Gastrocnemius medialis (tissue), 4 donors: ENCODE measurements at regions not wholly inside any gene's neighbourhood (a gene's known extent, or its start where the extent isn't known, plus 50 kb on each side); places are given as distances from the start of the nearest gene placed in this dataset.

Source experiments
- ATAC-seq, 2 donors: fragments of 150-250 bp; one replicate each; pipeline ENCODE4 v1.9.1; 2016
- DNase-seq, 2 donors: peaks; one replicate each; pipeline ENCODE4 v3.0.0-alpha.2; 2019
- H3K27ac ChIP-seq, 4 donors: fragments of 200-600 bp; sonication (generic); 1 replicate in 1 of 4; 2 replicates in 3 of 4; pipeline ENCODE4 v1.5.1; 2016 to 2018; ENCODE audit warnings: mild to moderate bottlenecking in 2 of 4, moderate library complexity in 1 of 4
- H3K27me3 ChIP-seq, 3 donors: fragments of 200-600 bp; sonication (generic) in 2 of 3; 1 replicate in 1 of 3; 2 replicates in 2 of 3; pipeline versions ENCODE4 v1.5.1 to v1.6.0; 2016 to 2019; ENCODE audit warnings: mild to moderate bottlenecking in 1 of 3, moderate library complexity in 1 of 3
- H3K36me3 ChIP-seq, 2 donors: fragments of 200-600 bp; sonication (generic) in 1 of 2; one replicate each; pipeline ENCODE4 v1.5.1; 2017 to 2018
- H3K4me1 ChIP-seq, 2 donors: fragments of 200-600 bp; sonication (generic) in 1 of 2; one replicate each; pipeline ENCODE4 v1.5.1; 2016 to 2017; ENCODE audit warnings: mild to moderate bottlenecking in 2 of 2
- H3K4me3 ChIP-seq, 4 donors: fragments of 200-600 bp; sonication (generic) in 3 of 4; 1 replicate in 1 of 4; 2 replicates in 3 of 4; pipeline ENCODE4 v1.5.1; 2016 to 2019; ENCODE audit warnings: mild to moderate bottlenecking in 2 of 4
- H3K9me3 ChIP-seq, 3 donors: fragments of 200-600 bp; sonication (generic) in 2 of 3; 1 replicate in 1 of 3; 2 replicates in 2 of 3; pipeline ENCODE4 v1.5.1; 2016 to 2019
- CTCF ChIP-seq, 5 experiments: fragments of 450-650 bp in 3 of 5; fragments of 200-600 bp in 2 of 5; sonication (generic) in 2 of 5; IDR thresholded peaks in 4 of 5; conservative IDR thresholded peaks in 1 of 5; 1 replicate in 4 of 5; 2 replicates in 1 of 5; pipeline ENCODE4 v1.5.1; 2016 to 2019; ENCODE audit warnings: antibody characterized with exemption in 5 of 5, mild to moderate bottlenecking in 3 of 5, moderate library complexity in 3 of 5
- POLR2A ChIP-seq, 2 donors: fragments of 450-650 bp; IDR thresholded peaks; one replicate each; pipeline ENCODE4 v1.6.1; 2017; ENCODE audit warnings: antibody characterized with exemption in 2 of 2, mild to moderate bottlenecking in 2 of 2, moderate library complexity in 2 of 2
- in situ Hi-C, 4 donors: fragments of 200-750 bp; cut with MboI; loops; one replicate each; pipeline versions ENCODE4 v1.15.0 to v1.8.0; 2017; ENCODE audit warnings: low sequenced_read_pairs in 4 of 4
- intact Hi-C: fragments of 100-400 bp; cut with DNase I; formaldehyde crosslinking; loops from one replicate; pipeline ENCODE4 v1.15.1; 2023; ENCODE audit warnings: low total_unique reads

GRCh38 chrX:117301086-117301485 is 815.5 kb downstream of the KLHL13 start:
- H3K36me3 ChIP-seq: no peaks in the 10 kb centered on the region
- H3K9me3 ChIP-seq: no peaks in the 10 kb centered on the region
- no peak overlapping the region for H3K27ac ChIP-seq
- no peaks in the 10 kb centered on the region for H3K4me1 ChIP-seq
- DNase-seq: no peak
- no peak overlapping the region for H3K4me3 ChIP-seq
- in situ Hi-C loops (no loop called here), intact Hi-C loops (no loop called here)
- no peaks in the 10 kb centered on the region for H3K27me3 ChIP-seq
- ATAC-seq: no peak
- TF ChIP-seq POLR2A (IDR thresholded peaks at IDR 0.05) (no peak), CTCF (IDR thresholded peaks at IDR 0.05 in 4 of 5, conservative IDR thresholded peaks at IDR 0.05 in 1 of 5) (no peak)

DNA sequence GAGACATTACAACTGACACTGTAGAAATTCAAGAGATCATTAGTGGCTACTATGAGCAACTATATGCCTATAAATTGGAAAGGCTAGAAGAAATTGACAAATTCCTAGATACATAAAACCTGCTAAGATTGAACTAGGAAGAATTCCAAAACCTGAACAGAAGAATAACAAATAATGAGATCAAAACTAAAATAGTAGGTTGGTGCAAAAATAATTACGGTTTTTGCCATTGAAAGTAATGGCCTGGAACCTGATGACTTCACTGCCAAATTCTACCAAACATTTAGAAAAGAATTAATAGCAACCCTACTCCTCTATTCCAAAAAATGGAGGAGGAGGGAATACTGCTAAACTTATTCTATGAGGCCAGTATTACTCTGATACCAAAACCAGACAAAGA is 824.9 kb downstream of the KLHL13 start:
- Histone ChIP-seq H3K27me3 (no peaks in the 10 kb centered on the region), H3K4me1 (no peaks in the 10 kb centered on the region), H3K9me3 (no peaks in the 10 kb centered on the region), H3K4me3 (no peak overlapping the region), H3K27ac (no peak overlapping the region), H3K36me3 (no peaks in the 10 kb centered on the region)
- in situ Hi-C loops (no loop called here), intact Hi-C loops (no loop called here)
- TF ChIP-seq POLR2A (IDR thresholded peaks at IDR 0.05) (no peak), CTCF (IDR thresholded peaks at IDR 0.05 in 4 of 5, conservative IDR thresholded peaks at IDR 0.05 in 1 of 5) (no peak)
- no peak for DNase-seq
- ATAC-seq: no peak

- in situ Hi-C loops: no loop called here
- no peaks in the 10 kb centered on the region for H3K36me3 ChIP-seq
- DNase-seq: no peak
- no peak for ATAC-seq
- H3K27ac ChIP-seq: no peak overlapping the region
- TF ChIP-seq POLR2A (IDR thresholded peaks at IDR 0.05): no peak
- TF ChIP-seq CTCF (IDR thresholded peaks at IDR 0.05 in 4 of 5, conservative IDR thresholded peaks at IDR 0.05 in 1 of 5): no peak
- no peaks in the 10 kb centered on the region for H3K9me3 ChIP-seq
- H3K27me3 ChIP-seq: no peaks in the 10 kb centered on the region
- intact Hi-C loops: no loop called here
- no peaks in the 10 kb centered on the region for H3K4me1 ChIP-seq
- H3K4me3 ChIP-seq: no peak overlapping the region
Measured at GRCh38 chrX:117274965-117275364, 812.2 kb upstream of the CT83 start.
